ENCODE measurements at regions not wholly inside any gene's neighbourhood (a gene's known extent, or its start where the extent isn't known, plus 50 kb on each side); places are given as distances from the start of the nearest gene placed in this dataset.

GRCh38 chrX:121336831-121337421 lies 289.5 kb downstream of the GLUD2 start (continued):
- TF ChIP-seq ZNF639 (CRISPR knock-in tag; conservative IDR thresholded peaks at IDR 0.05 in 1 of 2, IDR thresholded peaks at IDR 0.05 in 1 of 2) (no peak), ZNF146 (CRISPR knock-in tag; IDR thresholded peaks at IDR 0.05; ENCODE audit: unreplicated experiment) (no peak), KAT7 (CRISPR knock-in tag; IDR thresholded peaks at IDR 0.05; ENCODE audit: borderline replicate concordance) (no peak), LCOR (CRISPR knock-in tag; IDR thresholded peaks at IDR 0.05) (no peak), IFI16 (CRISPR knock-in tag; IDR thresholded peaks at IDR 0.05) (no peak), HOMEZ (CRISPR knock-in tag; IDR thresholded peaks at IDR 0.05) (no peak), KDM1A (IDR thresholded peaks at IDR 0.05) (no peak), SRSF1 (IDR thresholded peaks at IDR 0.05; ENCODE audit: low read depth, low read length) (no peak)

- Histone ChIP-seq H3K27ac (ENCODE audit: extremely low read depth, low read depth, low read length) (no peak overlapping the region), H3K4me1 (replicated peaks in 1 of 2; ENCODE audit: control insufficient read depth in 2 of 2, insufficient read depth in 2 of 2, low read length in 2 of 2) (no peaks in the 10 kb centered on the region), H3K9me1 (ENCODE audit: control insufficient read depth, insufficient read depth, low read length) (no peaks in the 10 kb centered on the region), H3K4me3 (no peak overlapping the region), H2AFZ (ENCODE audit: low read depth, low read length) (no peak overlapping the region), H3K36me3 (ENCODE audit: control insufficient read depth, insufficient read depth, low read length) (no peaks in the 10 kb centered on the region), H3K9ac (ENCODE audit: insufficient read depth in 1 of 2, low read depth in 2 of 2, low read length in 2 of 2) (no peak overlapping the region), H3K9me3 (replicated peaks; ENCODE audit: control insufficient read depth, insufficient read depth, low read depth, low read length) (no peaks in the 10 kb centered on the region), H3K4me2 (ENCODE audit: insufficient read depth, low read length) (no peak overlapping the region), H3K79me2 (ENCODE audit: control insufficient read depth, insufficient read depth, low read length) (no peaks in the 10 kb centered on the region), H4K20me1 (replicated peaks; ENCODE audit: control insufficient read depth, insufficient read depth, low read length) (no peaks in the 10 kb centered on the region), H3K27me3 (ENCODE audit: control insufficient read depth in 2 of 2, insufficient read depth in 2 of 2, low read length in 2 of 2) (no peaks in the 10 kb centered on the region)
- no TSS peak for BruUV-seq (replicated peaks)
- WGBS (ENCODE audit: insufficient coverage, low coverage, missing lambda C conversion rate): 54% methylated on average over 2 of the region's 2 CpGs
- POLR2A ChIA-PET: no interaction called here
- in situ Hi-C loops (cut with MboI) (no loop called here), intact Hi-C loops (cut with micrococcal nuclease) (no loop called here)
- CTCF ChIA-PET (ENCODE audit: low intra/inter-chr PET ratio): no interaction called here
- ATAC-seq (no peak), FAIRE-seq (no peak), DNase-seq (ENCODE audit: extremely low read depth in 1 of 4, low spot score in 3 of 4) (no peak)
- TF ChIP-seq ZNF407 (IDR thresholded peaks at IDR 0.05; ENCODE audit: low read depth): no peak
These were observed 290.4 kb downstream of the GLUD2 start for GRCh38 chrX:121337816-121338215.

All from K562 (cell line).